Gastrocnemius medialis (tissue), 4 donors: ENCODE measurements at regions not wholly inside any gene's neighbourhood (a gene's known extent, or its start where the extent isn't known, plus 50 kb on each side); places are given as distances from the start of the nearest gene placed in this dataset.

ENCODE experiments used
- CTCF ChIP-seq, 5 experiments: fragments of 450-650 bp in 3 of 5; fragments of 200-600 bp in 2 of 5; sonication (generic) in 2 of 5; IDR thresholded peaks in 4 of 5; conservative IDR thresholded peaks in 1 of 5; 1 replicate in 4 of 5; 2 replicates in 1 of 5; pipeline ENCODE4 v1.5.1; 2016 to 2019; ENCODE audit warnings: antibody characterized with exemption in 5 of 5, mild to moderate bottlenecking in 3 of 5, moderate library complexity in 3 of 5
- POLR2A ChIP-seq, 2 donors: fragments of 450-650 bp; IDR thresholded peaks; one replicate each; pipeline ENCODE4 v1.6.1; 2017; ENCODE audit warnings: antibody characterized with exemption in 2 of 2, mild to moderate bottlenecking in 2 of 2, moderate library complexity in 2 of 2

GRCh38 chr3:181615666-181616065 lies 96.1 kb upstream of the SOX2 start:
- TF ChIP-seq POLR2A (IDR thresholded peaks at IDR 0.05) (no peak), CTCF (IDR thresholded peaks at IDR 0.05 in 4 of 5, conservative IDR thresholded peaks at IDR 0.05 in 1 of 5) (no peak)
